T-helper 1 cell (primary cell): ENCODE measurements at regions not wholly inside any gene's neighbourhood (a gene's known extent, or its start where the extent isn't known, plus 50 kb on each side); places are given as distances from the start of the nearest gene placed in this dataset.
"Not testable (repeated sequence)": the region's sequence is repeated elsewhere in the genome, so short reads cannot be mapped to it uniquely, and the experiment has no call there.

Experiments used
- DNase-seq, 5 donors: peaks; one replicate each; pipeline ENCODE4 v3.0.0-alpha.2; 2012 to 2020

- no peak for DNase-seq
Observed at GRCh38 chr1:30550365-30551220, 172.8 kb downstream of the MATN1 start.

DNA sequence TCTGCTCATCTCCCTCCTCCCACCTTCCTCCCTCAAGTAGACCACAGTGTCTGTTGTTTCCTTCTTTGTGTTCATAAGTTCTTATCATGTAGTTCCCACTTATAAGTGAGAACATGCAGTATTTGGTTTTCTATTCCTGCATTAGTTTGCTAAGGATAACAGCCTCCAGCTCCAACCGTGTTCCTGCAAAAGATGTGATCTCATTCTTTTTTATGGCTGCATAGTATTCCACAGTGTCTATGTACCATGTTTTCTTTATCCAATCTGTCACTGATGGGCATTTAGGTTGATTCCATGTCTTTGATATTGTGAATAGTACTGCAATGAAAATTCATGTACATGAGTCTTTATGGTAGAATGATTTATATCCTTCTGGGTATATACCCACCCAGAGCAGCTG lies 173.5 kb downstream of the MATN1 start:
- DNase-seq, result not testable (repeated sequence)

DNA sequence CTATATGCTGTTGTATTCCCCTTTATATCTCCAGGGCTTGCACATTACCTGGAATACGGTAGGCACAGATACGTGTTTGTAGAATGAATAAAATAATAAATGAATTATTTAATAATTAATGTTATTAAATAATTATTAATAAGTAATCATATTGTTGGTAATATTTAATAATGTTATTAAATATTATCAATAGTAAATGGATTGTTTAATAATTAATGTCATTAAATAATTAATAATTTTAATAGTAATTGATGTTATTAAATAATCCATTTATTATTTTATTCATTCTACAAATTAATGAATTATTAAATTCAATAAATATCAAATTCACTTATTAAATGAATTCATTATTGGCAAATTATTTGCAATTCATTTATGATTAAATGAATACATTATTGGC lies 175.1 kb downstream of the MATN1 start:
- DNase-seq, result no peak

GRCh38 chr1:30547326-30547725 lies 176.1 kb downstream of the MATN1 start:
- not testable (repeated sequence) for DNase-seq

DNA sequence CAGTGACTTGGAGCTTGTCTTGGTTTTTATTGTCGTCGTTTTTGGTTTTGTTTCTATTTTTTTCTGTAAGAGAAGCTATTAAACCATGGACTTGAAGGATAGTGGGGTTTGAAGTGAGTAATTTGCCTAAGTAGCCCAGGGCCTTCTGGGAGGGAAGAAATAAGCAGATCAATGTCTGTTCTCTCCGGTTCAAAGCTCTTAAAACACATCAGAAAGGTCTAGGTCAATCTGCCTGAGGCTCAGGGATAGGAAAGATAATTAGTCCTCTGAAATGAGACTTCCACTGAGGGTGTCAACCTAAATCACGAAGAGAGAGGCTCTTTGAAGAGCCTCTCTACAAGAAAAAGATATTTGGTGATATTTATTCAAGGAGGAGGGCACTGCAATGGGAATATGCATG lies 178.0 kb downstream of the MATN1 start:
- no peak for DNase-seq

GRCh38 chr1:30541721-30542485 lies 181.5 kb downstream of the MATN1 start:
- DNase-seq, result no peak

GRCh38 chr1:30540611-30541192 lies 182.7 kb downstream of the MATN1 start:
- no peak for DNase-seq

GRCh38 chr1:30539884-30540283 lies 183.5 kb downstream of the MATN1 start:
- no peak for DNase-seq

DNA sequence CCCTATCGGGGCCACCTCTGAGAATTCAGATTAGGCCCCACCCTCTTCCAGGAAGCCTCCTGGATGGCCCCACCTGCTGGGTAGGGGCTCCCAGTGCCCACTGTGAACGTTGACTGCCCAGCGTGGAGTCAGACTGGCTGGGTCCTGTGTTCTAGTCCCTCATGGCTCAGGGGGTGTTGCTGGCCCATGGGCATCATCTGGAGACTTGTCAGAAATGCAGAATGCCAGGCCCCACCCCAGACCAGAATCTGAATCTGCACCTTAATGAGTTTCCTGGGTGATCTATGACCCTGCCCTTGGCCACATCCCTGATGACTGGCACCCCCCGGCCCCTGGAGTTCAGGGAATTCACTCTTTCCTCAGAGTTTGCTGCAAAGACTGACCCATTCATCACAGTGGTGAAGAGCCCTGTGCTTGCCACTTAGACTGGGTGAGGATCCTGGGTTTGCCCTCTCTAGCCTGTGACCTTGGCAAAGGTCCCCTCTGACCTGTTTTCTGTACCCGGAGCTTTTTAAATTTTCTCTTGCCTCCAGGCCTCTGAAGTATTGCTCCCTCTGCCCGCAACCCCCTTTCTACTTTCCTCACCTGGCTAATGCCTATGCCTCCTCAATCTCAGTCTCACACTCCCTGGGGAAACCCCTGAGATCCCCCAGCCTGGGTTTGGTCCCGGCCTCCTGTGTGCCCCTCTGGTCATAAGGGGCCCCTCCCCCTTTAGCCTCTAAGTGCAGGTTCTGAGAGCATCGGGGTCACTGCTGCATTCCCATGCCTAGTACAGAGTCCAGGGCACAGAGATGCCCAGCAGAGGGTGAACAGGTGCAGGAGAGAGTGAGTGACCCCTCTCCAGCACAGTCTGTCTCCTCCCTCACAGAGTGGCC lies 184.2 kb downstream of the MATN1 start:
- no peak for DNase-seq

DNA sequence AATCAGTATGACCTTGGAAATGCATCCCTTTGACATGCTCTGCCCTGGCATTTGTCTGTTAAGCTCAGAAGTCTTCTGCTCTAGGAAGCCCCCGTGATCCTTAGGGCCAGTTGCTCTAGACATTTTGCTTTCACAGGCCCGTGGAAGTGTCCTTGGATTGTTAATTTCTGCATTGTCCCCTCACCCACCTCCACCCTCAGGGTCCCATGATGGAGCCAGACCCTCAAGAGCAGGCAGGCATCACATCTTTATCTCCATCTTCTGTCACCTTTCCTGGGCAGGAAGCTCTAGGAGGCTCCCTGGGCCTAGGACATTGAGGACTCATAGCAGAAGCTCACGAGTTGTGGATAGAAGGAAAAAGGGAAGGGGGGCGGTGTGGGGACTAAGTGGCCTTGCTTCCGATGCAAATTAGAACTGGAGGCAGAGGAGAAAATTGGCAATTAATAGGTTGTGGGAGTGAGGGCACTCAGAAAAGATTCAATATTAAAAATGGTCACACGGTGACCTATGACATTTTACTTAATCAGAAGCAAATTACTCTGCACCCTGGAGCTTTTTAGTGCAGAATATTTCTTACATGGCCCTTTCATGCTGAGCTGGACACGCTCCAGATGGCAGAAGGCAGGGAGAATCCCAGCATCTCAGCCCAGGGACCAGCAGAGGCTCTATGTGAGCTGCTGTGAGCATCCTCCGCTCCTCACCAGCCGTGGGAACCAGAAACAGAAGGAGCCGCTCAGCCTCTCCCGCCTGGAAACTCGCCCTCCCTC lies 185.0 kb downstream of the MATN1 start:
- no peak for DNase-seq

- no peak for DNase-seq
Observed at GRCh38 chr1:30537279-30537678, 186.1 kb downstream of the MATN1 start.

DNA sequence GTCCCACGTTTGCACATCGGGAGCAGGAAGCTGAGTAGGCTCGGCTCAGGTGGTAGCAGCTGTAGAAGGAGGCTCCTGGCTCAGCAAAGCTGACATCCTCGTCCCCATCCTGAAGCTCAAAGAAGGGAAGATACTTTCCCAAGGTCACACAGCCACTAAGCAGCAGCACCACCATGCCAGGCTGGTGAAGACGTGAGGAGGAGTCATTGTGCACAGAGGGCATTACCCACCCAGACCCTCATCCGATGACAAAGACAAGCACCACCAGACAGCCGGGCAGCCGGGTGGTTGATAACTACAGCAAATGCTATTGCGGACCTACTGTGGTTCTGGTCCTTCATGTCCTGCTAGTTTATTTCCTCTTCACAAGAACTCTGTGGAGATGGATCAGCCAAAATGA lies 186.9 kb downstream of the MATN1 start:
- DNase-seq, result no peak

GRCh38 chr1:30535595-30536325 lies 187.6 kb downstream of the MATN1 start:
- no peak for DNase-seq

GRCh38 chr1:30534551-30534940 lies 188.8 kb downstream of the MATN1 start:
- no peak for DNase-seq

- no peak for DNase-seq
Observed at GRCh38 chr1:30533796-30534550, 189.4 kb downstream of the MATN1 start.

DNA sequence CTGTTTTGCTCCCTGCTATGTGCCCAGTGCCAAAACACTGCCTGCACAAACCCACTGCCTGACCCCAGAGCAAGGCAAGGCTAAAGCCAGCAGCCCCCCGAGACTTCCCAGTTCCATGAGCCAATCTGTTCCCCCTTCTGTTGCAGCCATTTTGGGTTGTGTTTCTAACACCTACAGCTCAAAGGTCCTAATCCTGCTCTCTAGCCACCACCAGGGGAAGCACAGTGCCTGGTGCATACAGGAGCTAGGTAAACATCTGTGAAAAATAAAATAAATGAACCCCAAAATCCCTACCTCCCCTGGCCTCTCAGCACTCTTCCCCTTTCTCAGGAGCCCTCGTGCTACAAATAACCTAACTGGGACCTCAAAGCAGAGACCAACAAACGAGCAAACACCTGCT lies 190.2 kb downstream of the MATN1 start:
- DNase-seq, result no peak

DNA sequence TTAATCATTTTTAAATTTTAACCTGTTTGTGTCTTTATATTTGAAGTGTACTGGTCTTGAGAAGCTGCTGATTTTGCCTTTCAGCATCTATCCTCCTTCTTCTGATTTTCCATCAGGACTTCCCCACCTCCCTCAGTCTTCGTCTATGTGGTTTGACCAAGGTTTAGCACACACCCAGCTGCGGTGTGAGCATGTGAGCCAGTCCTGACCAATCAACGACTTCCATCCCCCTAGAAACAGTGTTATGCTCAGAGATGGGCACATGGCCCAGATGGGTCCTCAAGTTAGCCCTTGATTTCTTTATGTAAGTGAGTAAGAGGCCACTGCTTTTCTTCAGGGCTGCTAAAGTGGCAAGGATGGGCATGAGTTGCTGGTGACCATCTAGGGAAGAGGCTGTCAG lies 190.8 kb downstream of the MATN1 start:
- DNase-seq, result no peak

GRCh38 chr1:30527511-30528140 lies 195.8 kb downstream of the MATN1 start:
- DNase-seq, result no peak

- DNase-seq, result no peak
Observed at GRCh38 chr1:30526652-30527345, 196.6 kb downstream of the MATN1 start.
